HG02938 (cell line): ENCODE measurements at regions not wholly inside any gene's neighbourhood (a gene's known extent, or its start where the extent isn't known, plus 50 kb on each side); places are given as distances from the start of the nearest gene placed in this dataset.
"Not testable (repeated sequence)": the region's sequence is repeated elsewhere in the genome, so short reads cannot be mapped to it uniquely, and the experiment has no call there.

Source experiments
- ATAC-seq: cut with Tn5 transposase; IDR thresholded peaks from one replicate; pipeline ENCODE4 v1.9.1; 2021; ENCODE audit warnings: mild to moderate bottlenecking, moderate library complexity; ENCODE audit not compliant: unreplicated experiment

GRCh38 chr5:82720213-82721086 lies 356.7 kb downstream of the TMEM167A start:
- ATAC-seq: no peak

- ATAC-seq: no peak
Measured at GRCh38 chr5:82719368-82719767, 357.8 kb downstream of the TMEM167A start.

- ATAC-seq: no peak
Measured at GRCh38 chr5:82717738-82718137, 359.5 kb downstream of the TMEM167A start.

GRCh38 chr5:82714732-82715131 lies 362.5 kb downstream of the TMEM167A start:
- ATAC-seq: not testable (repeated sequence)

- ATAC-seq: no peak
Measured at GRCh38 chr5:82713811-82714210, 363.4 kb downstream of the TMEM167A start.

GRCh38 chr5:82707741-82708140 lies 369.5 kb downstream of the TMEM167A start:
- no peak for ATAC-seq

- no peak for ATAC-seq
Measured at GRCh38 chr5:82704381-82704780, 372.8 kb downstream of the TMEM167A start.

- ATAC-seq: no peak
Measured at GRCh38 chr5:82702046-82702445, 375.1 kb downstream of the TMEM167A start.

- no peak for ATAC-seq
Measured at GRCh38 chr5:82699737-82700136, 377.5 kb downstream of the TMEM167A start.

GRCh38 chr5:82698026-82698425 lies 379.2 kb downstream of the TMEM167A start:
- no peak for ATAC-seq

- no peak for ATAC-seq
Measured at GRCh38 chr5:82694711-82695285, 382.4 kb downstream of the TMEM167A start.

- ATAC-seq: no peak
Measured at GRCh38 chr5:82692826-82693225, 384.4 kb downstream of the TMEM167A start.

- no peak for ATAC-seq
Measured at GRCh38 chr5:82684659-82685058, 392.5 kb downstream of the TMEM167A start.

- no peak for ATAC-seq
Measured at GRCh38 chr5:82684165-82684564, 393.0 kb downstream of the TMEM167A start.

GRCh38 chr5:82679660-82680059 lies 397.5 kb downstream of the TMEM167A start:
- no peak for ATAC-seq

- ATAC-seq: peak; percentile 89
Measured at GRCh38 chr5:82676661-82677060, 398.5 kb upstream of the RPS23 start.

- no peak for ATAC-seq
Measured at GRCh38 chr5:82674671-82675070, 396.5 kb upstream of the RPS23 start.

GRCh38 chr5:82673057-82673809 lies 395.1 kb upstream of the RPS23 start:
- ATAC-seq: no peak

GRCh38 chr5:82670692-82671091 lies 392.5 kb upstream of the RPS23 start:
- no peak for ATAC-seq

- ATAC-seq: no peak
Measured at GRCh38 chr5:82669720-82670119, 391.6 kb upstream of the RPS23 start.

- no peak for ATAC-seq
Measured at GRCh38 chr5:82666312-82666711, 388.2 kb upstream of the RPS23 start.

GRCh38 chr5:82664732-82665131 lies 386.6 kb upstream of the RPS23 start:
- no peak for ATAC-seq
